Thyroid gland (tissue), 4 donors: ENCODE measurements at regions not wholly inside any gene's neighbourhood (a gene's known extent, or its start where the extent isn't known, plus 50 kb on each side); places are given as distances from the start of the nearest gene placed in this dataset.

Experiments
- DNase-seq, 2 donors: peaks; one replicate each; pipeline ENCODE4 v3.0.0-alpha.2; 2019
- H3K27ac ChIP-seq, 3 donors: fragments of 200-600 bp; sonication (generic); 1 replicate in 2 of 3; 2 replicates in 1 of 3; pipeline ENCODE4 v1.5.1; 2016 to 2019; ENCODE audit warnings: mild to moderate bottlenecking in 1 of 3, moderate library complexity in 1 of 3
- H3K27me3 ChIP-seq: fragments of 200-600 bp; sonication (generic); one replicate; pipeline ENCODE4 v1.5.1; 2019
- H3K36me3 ChIP-seq, 2 donors: fragments of 200-600 bp; sonication (generic); one replicate each; pipeline ENCODE4 v1.5.1; 2016 to 2019
- H3K4me1 ChIP-seq, 2 donors: fragments of 200-600 bp; sonication (generic); one replicate each; pipeline ENCODE4 v1.5.1; 2017 to 2019
- H3K4me3 ChIP-seq, 3 donors: fragments of 200-600 bp; sonication (generic); replicated peaks in 1 of 3; 1 replicate in 2 of 3; 2 replicates in 1 of 3; pipeline ENCODE4 v1.5.1; 2016; ENCODE audit warnings: mild to moderate bottlenecking in 1 of 3
- H3K9me3 ChIP-seq: fragments of 200-600 bp; sonication (generic); one replicate; pipeline ENCODE4 v1.5.1; 2017
- CTCF ChIP-seq, 6 experiments: fragments of 200-600 bp in 3 of 6; fragments of 450-650 bp in 3 of 6; sonication (generic) in 3 of 6; IDR thresholded peaks; one replicate each; pipeline ENCODE4 v1.5.1; 2016 to 2019; ENCODE audit warnings: antibody characterized with exemption in 6 of 6, mild to moderate bottlenecking in 2 of 6, inconsistent platforms in 1 of 6, moderate library complexity in 1 of 6
- POLR2A ChIP-seq, 2 donors: fragments of 450-650 bp; IDR thresholded peaks; one replicate each; pipeline ENCODE4 v1.6.1; 2017; ENCODE audit warnings: antibody characterized with exemption in 2 of 2, mild to moderate bottlenecking in 2 of 2, moderate library complexity in 1 of 2
- WGBS, 2 donors: methylation state at CpG; one replicate each; pipeline ENCODE4 v1.1.5; 2017; 5-methylcytosine and 5-hydroxymethylcytosine counted together
- intact Hi-C: fragments of 100-400 bp; cut with DNase I; formaldehyde crosslinking; loops from one replicate; pipeline ENCODE4 v1.15.1; 2023

DNA sequence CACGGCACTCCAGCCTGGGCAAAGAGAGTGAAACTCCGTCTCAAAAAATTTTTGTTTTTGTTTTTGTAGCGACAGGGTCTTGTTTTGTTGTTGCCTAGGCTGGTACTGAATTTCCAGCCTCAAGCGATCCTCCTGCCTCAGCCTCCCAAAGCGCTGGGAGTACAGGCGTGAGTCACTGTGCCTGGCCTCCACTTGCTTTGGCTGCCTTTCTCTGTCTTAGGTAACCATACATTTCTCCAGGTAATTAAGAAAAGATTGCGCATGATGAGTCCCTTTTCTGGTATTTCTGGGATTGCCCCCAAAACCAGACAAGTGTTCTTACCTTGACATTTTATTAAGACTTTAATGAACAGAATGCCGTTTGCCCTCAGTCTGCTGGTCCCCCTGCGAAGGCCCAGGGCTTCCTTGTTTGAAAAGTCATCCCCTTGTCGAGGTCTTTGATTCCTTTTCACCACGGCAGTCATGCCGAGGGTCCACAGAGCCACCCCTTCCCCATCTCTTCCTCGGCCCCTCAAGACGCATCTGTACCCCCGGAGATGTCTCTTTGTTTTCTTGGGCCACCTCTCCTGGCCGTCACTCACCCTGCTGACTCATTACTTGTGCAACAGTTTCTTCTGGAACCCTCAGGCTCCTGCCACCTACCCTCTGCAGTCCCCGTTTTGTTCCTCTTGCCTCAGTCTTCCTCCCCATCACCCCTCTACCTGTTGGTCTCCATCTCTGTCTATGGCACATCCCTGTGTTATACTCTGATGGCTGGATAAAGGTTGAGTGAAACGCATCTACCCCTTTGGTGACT lies 151.0 kb downstream of the SEC14L1 start:
- Histone ChIP-seq H3K27ac (no peak overlapping the region), H3K9me3 (no peaks in the 10 kb centered on the region), H3K4me3 (no peak overlapping the region), H3K36me3 (no peaks in the 10 kb centered on the region), H3K4me1 (peaks cover 17 to 26% of the 10 kb centered on the region in 2 donors), H3K27me3 (no peaks in the 10 kb centered on the region)
- DNase-seq: no peak
- WGBS, 2 donors: 92 to 96% methylated on average over 18 of the region's 18 CpGs
- TF ChIP-seq CTCF (IDR thresholded peaks at IDR 0.05): no peak
- TF ChIP-seq POLR2A (IDR thresholded peaks at IDR 0.05): no peak
- intact Hi-C loops: no loop called here

GRCh38 chr17:77294761-77295160 lies 154.0 kb downstream of the SEC14L1 start:
- intact Hi-C loops: no loop called here
- H3K4me3 ChIP-seq: no peak overlapping the region
- no peaks in the 10 kb centered on the region for H3K4me1 ChIP-seq
- TF ChIP-seq CTCF (IDR thresholded peaks at IDR 0.05) (no peak), POLR2A (IDR thresholded peaks at IDR 0.05) (no peak)
- WGBS, 2 donors: 88 to 93% methylated on average over 20 of the region's 20 CpGs
- H3K27ac ChIP-seq: no peak overlapping the region
- no peaks in the 10 kb centered on the region for H3K9me3 ChIP-seq
- no peaks in the 10 kb centered on the region for H3K36me3 ChIP-seq
- no peak for DNase-seq
- no peaks in the 10 kb centered on the region for H3K27me3 ChIP-seq

- H3K27me3 ChIP-seq: no peaks in the 10 kb centered on the region
- no peaks in the 10 kb centered on the region for H3K9me3 ChIP-seq
- 76 to 83% methylated on average over 5 to 12 of the region's 12 CpGs for WGBS, 2 donors
- H3K4me1 ChIP-seq: no peaks in the 10 kb centered on the region
- no peak overlapping the region for H3K4me3 ChIP-seq
- no peak for TF ChIP-seq CTCF (IDR thresholded peaks at IDR 0.05)
- no peak for TF ChIP-seq POLR2A (IDR thresholded peaks at IDR 0.05)
- H3K36me3 ChIP-seq: no peaks in the 10 kb centered on the region
- intact Hi-C loops: no loop called here
- no peak overlapping the region for H3K27ac ChIP-seq
- DNase-seq: no peak
Measured at GRCh38 chr17:77295241-77295853, 154.6 kb downstream of the SEC14L1 start.

DNA sequence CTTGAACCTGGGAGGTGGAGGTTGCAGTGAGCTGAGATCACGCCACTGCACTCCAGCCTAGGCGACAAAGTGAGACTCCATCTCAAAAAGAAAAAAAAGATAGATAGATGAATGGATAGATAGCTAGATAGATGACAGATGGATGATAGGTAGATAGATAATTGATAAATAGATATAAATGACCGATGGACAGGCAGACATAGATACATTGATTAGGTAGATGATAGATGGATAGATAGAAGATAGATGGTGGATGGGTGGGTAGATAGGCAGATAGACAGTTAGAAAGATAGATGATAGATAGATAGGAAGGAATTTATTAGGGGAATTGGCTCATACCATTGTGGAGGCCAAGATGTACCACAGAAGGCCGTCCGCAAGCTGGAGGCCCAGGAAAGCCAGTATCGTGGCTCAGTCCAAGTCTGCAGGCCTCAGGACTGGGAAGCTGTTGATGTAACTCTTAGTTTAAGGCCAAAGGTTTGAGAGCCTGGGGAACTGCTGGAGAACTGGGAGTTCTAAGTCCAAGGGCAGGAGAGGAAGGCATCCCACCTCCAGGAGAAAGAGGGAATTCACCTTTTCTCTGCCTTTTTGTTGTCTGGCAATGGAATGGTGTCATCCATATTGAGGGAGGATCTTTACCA lies 156.1 kb downstream of the SEC14L1 start:
- intact Hi-C loops: no loop called here
- no peaks in the 10 kb centered on the region for H3K36me3 ChIP-seq
- no peaks in the 10 kb centered on the region for H3K9me3 ChIP-seq
- no peak overlapping the region for H3K27ac ChIP-seq
- WGBS, 2 donors: 96 to 97% methylated on average over 6 of the region's 6 CpGs
- no peak for DNase-seq
- H3K4me1 ChIP-seq: peaks cover 4 to 6% of the 10 kb centered on the region in 2 donors
- no peaks in the 10 kb centered on the region for H3K27me3 ChIP-seq
- no peak overlapping the region for H3K4me3 ChIP-seq
- TF ChIP-seq POLR2A (IDR thresholded peaks at IDR 0.05): no peak
- TF ChIP-seq CTCF (IDR thresholded peaks at IDR 0.05): no peak
